Calu3 (cell line): ENCODE measurements at regions not wholly inside any gene's neighbourhood (a gene's known extent, or its start where the extent isn't known, plus 50 kb on each side); places are given as distances from the start of the nearest gene placed in this dataset.
"Not testable (repeated sequence)": the region's sequence is repeated elsewhere in the genome, so short reads cannot be mapped to it uniquely, and the experiment has no call there.

Source experiments
- BruUV-seq: library from RNA; stranded (reverse); fragments of 400-500 nt; replicated peaks from 2 replicates; lab custom pipeline; 2021; lab: Mats Ljungman, UMichigan
- CTCF ChIA-PET: fragments of 300-600 bp; sonication (Branson Sonifier 250); formaldehyde crosslinking; loops from one replicate; lab custom pipeline; 2022; ENCODE audit warnings: antibody characterized with exemption; lab: Charles Lee
- DNase-seq: peaks from one replicate; pipeline ENCODE4 v3.0.0; 2022
- H3K27ac Mint-ChIP-seq: one replicate; pipeline ENCODE4 v1.8.0; 2022; ENCODE audit warnings: mixed read lengths; ENCODE audit not compliant: unreplicated experiment
- H3K27me3 Mint-ChIP-seq: one replicate; pipeline ENCODE4 v1.8.0; 2022; ENCODE audit warnings: mixed read lengths; ENCODE audit not compliant: unreplicated experiment
- H3K36me3 Mint-ChIP-seq: one replicate; pipeline ENCODE4 v1.8.0; 2022; ENCODE audit warnings: mild to moderate bottlenecking, moderate library complexity, mixed read lengths; ENCODE audit not compliant: insufficient read depth, unreplicated experiment
- H3K4me1 Mint-ChIP-seq: one replicate; pipeline ENCODE4 v1.8.0; 2022; ENCODE audit warnings: mild to moderate bottlenecking, low read depth, mixed read lengths; ENCODE audit not compliant: unreplicated experiment
- H3K4me3 Mint-ChIP-seq: one replicate; pipeline ENCODE4 v1.8.0; 2022; ENCODE audit warnings: mild to moderate bottlenecking, low read depth, moderate library complexity, mixed read lengths; ENCODE audit not compliant: unreplicated experiment
- H3K9me3 Mint-ChIP-seq: one replicate; pipeline ENCODE4 v1.8.0; 2022; ENCODE audit warnings: low read depth, mixed read lengths; ENCODE audit not compliant: unreplicated experiment
- CTCF ChIP-seq: fragments of 200-600 bp; IDR thresholded peaks from one replicate; pipeline ENCODE4 v1.8.0; 2022; ENCODE audit warnings: antibody characterized with exemption; ENCODE audit not compliant: unreplicated experiment
- intact Hi-C: fragments of 100-400 bp; cut with micrococcal nuclease; formaldehyde crosslinking; loops from one replicate; pipeline ENCODE4 v1.10.0; 2022; ENCODE audit not compliant: unreplicated experiment

DNA sequence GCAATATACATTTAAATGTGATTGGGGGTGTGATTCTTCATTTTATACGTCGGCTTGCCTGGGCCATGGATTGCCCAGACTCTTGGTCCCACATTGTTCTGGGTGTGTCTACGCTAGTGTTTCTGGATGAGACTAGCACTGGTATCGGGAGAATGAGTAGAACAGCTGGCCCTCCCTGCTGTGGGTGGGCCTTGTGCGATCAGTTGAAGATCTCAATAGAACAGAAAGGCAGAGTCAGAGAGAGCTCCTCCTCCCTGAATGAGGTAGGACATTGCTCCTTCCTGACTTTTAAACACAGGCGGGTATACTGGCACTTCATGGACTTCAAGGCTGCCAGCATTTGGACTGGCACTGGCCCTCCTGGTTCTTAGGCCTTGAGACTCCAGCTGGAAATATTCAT lies 603.0 kb downstream of the LIG4 start:
- Mint-ChIP-seq H3K4me3 (no peak overlapping the region), H3K9me3 (no peaks in the 10 kb centered on the region), H3K4me1 (no peaks in the 10 kb centered on the region), H3K36me3 (no peaks in the 10 kb centered on the region), H3K27me3 (no peaks in the 10 kb centered on the region), H3K27ac (no peak overlapping the region)
- CTCF ChIA-PET, result no interaction called here
- no peak for DNase-seq
- no peak for TF ChIP-seq CTCF
- BruUV-seq, result no TSS peak
- intact Hi-C loops, result no loop called here

GRCh38 chr13:107608736-107609135 lies 606.6 kb downstream of the LIG4 start:
- CTCF ChIA-PET, result no interaction called here
- no peaks in the 10 kb centered on the region for H3K27me3 Mint-ChIP-seq
- BruUV-seq, result no TSS peak
- intact Hi-C loops, result no loop called here
- H3K4me1 Mint-ChIP-seq, result no peaks in the 10 kb centered on the region
- DNase-seq, result no peak
- no peak overlapping the region for H3K27ac Mint-ChIP-seq
- no peaks in the 10 kb centered on the region for H3K9me3 Mint-ChIP-seq
- no peaks in the 10 kb centered on the region for H3K36me3 Mint-ChIP-seq
- TF ChIP-seq CTCF, result no peak
- H3K4me3 Mint-ChIP-seq, result no peak overlapping the region

DNA sequence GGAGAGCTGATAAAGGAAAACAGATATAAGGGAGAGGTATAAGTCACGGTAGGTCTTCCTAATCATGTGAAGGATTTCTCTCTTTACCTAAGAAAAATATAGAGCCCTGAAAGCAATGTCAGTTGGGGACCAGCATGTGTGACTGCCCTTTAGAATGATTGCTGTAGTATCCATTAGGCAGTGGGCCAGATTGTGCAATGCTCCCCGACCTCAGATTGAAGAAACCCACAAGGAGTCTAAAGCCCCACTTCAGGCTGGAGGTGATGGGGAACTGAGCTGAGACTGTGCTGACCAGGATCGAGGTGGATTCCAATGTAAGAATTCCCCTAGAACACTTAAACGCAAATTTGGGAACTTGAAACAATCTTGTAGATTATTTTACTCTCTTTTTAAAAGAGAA lies 614.4 kb downstream of the LIG4 start:
- Mint-ChIP-seq H3K36me3 (no peaks in the 10 kb centered on the region), H3K4me3 (no peak overlapping the region), H3K9me3 (no peaks in the 10 kb centered on the region), H3K27me3 (no peaks in the 10 kb centered on the region), H3K27ac (no peak overlapping the region), H3K4me1 (no peaks in the 10 kb centered on the region)
- intact Hi-C loops, result no loop called here
- TF ChIP-seq CTCF, result no peak
- CTCF ChIA-PET, result no interaction called here
- no peak for DNase-seq
- no TSS peak for BruUV-seq

- DNase-seq, H3K4me3 Mint-ChIP-seq, CTCF ChIA-PET, H3K36me3 Mint-ChIP-seq, H3K4me1 Mint-ChIP-seq, H3K27me3 Mint-ChIP-seq, BruUV-seq, H3K9me3 Mint-ChIP-seq, intact Hi-C loops, H3K27ac Mint-ChIP-seq: not testable (repeated sequence)
Measured at GRCh38 chr13:107596306-107596705, 619.0 kb downstream of the LIG4 start.

DNA sequence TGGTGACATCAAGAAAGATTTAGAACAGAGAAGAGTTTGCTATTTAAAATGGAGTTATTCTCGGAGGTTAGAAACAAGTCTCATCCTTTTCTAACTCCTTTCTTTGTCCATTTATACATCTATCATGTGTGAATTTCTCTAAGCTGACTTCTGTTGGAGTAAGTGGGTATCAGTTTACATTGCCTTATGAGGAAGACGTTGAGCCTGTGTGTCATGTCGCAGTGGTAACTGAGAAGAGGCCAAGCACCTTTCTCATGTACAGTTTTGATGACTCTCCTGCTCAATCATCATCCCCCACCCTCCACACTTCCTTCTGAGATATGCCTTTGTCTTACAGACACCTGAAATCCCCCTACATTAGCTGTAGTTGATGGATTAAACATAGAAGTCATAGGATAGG lies 624.8 kb downstream of the LIG4 start:
- Mint-ChIP-seq H3K9me3 (no peaks in the 10 kb centered on the region), H3K4me1 (no peaks in the 10 kb centered on the region), H3K27ac (no peak overlapping the region), H3K4me3 (no peak overlapping the region), H3K27me3 (no peaks in the 10 kb centered on the region), H3K36me3 (no peaks in the 10 kb centered on the region)
- no TSS peak for BruUV-seq
- CTCF ChIA-PET, result no interaction called here
- TF ChIP-seq CTCF, result no peak
- intact Hi-C loops, result no loop called here
- no peak for DNase-seq
